HL-60 (cell line): ENCODE measurements at regions not wholly inside any gene's neighbourhood (a gene's known extent, or its start where the extent isn't known, plus 50 kb on each side); places are given as distances from the start of the nearest gene placed in this dataset.
"Not testable (repeated sequence)": the region's sequence is repeated elsewhere in the genome, so short reads cannot be mapped to it uniquely, and the experiment has no call there.

Source experiments
- POLR2AphosphoS5 ChIP-seq: IDR thresholded peaks from 2 replicates; pipeline ENCODE4 v1.6.1; 2012; ENCODE audit warnings: low read depth
- TF ChIP-seq, protein P1 (sequence below): IDR thresholded peaks from one replicate; pipeline ENCODE4 v1.5.1; 2011; ENCODE audit warnings: low read length, control low read depth, inconsistent platforms; ENCODE audit not compliant: insufficient read depth
- TF ChIP-seq, protein P2 (sequence below): IDR thresholded peaks from 2 replicates; pipeline ENCODE4 v1.6.1; 2012; ENCODE audit warnings: low read depth; ENCODE audit not compliant: insufficient replicate concordance

GRCh38 chr2:89785528-89785927 is 1094.1 kb downstream of the RPIA start:
- TF ChIP-seq, protein P1, sequence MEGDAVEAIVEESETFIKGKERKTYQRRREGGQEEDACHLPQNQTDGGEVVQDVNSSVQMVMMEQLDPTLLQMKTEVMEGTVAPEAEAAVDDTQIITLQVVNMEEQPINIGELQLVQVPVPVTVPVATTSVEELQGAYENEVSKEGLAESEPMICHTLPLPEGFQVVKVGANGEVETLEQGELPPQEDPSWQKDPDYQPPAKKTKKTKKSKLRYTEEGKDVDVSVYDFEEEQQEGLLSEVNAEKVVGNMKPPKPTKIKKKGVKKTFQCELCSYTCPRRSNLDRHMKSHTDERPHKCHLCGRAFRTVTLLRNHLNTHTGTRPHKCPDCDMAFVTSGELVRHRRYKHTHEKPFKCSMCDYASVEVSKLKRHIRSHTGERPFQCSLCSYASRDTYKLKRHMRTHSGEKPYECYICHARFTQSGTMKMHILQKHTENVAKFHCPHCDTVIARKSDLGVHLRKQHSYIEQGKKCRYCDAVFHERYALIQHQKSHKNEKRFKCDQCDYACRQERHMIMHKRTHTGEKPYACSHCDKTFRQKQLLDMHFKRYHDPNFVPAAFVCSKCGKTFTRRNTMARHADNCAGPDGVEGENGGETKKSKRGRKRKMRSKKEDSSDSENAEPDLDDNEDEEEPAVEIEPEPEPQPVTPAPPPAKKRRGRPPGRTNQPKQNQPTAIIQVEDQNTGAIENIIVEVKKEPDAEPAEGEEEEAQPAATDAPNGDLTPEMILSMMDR: not testable (repeated sequence)
- not testable (repeated sequence) for TF ChIP-seq POLR2AphosphoS5
- TF ChIP-seq, protein P2, sequence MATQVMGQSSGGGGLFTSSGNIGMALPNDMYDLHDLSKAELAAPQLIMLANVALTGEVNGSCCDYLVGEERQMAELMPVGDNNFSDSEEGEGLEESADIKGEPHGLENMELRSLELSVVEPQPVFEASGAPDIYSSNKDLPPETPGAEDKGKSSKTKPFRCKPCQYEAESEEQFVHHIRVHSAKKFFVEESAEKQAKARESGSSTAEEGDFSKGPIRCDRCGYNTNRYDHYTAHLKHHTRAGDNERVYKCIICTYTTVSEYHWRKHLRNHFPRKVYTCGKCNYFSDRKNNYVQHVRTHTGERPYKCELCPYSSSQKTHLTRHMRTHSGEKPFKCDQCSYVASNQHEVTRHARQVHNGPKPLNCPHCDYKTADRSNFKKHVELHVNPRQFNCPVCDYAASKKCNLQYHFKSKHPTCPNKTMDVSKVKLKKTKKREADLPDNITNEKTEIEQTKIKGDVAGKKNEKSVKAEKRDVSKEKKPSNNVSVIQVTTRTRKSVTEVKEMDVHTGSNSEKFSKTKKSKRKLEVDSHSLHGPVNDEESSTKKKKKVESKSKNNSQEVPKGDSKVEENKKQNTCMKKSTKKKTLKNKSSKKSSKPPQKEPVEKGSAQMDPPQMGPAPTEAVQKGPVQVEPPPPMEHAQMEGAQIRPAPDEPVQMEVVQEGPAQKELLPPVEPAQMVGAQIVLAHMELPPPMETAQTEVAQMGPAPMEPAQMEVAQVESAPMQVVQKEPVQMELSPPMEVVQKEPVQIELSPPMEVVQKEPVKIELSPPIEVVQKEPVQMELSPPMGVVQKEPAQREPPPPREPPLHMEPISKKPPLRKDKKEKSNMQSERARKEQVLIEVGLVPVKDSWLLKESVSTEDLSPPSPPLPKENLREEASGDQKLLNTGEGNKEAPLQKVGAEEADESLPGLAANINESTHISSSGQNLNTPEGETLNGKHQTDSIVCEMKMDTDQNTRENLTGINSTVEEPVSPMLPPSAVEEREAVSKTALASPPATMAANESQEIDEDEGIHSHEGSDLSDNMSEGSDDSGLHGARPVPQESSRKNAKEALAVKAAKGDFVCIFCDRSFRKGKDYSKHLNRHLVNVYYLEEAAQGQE: not testable (repeated sequence)
